WTC11 (cell line): ENCODE measurements at regions not wholly inside any gene's neighbourhood (a gene's known extent, or its start where the extent isn't known, plus 50 kb on each side); places are given as distances from the start of the nearest gene placed in this dataset.

Source experiments
- ATAC-seq: fragments of 200-7000 bp; cut with Tn5 transposase; 2 replicates; pipeline ENCODE4 v1.10.0; 2021; ENCODE audit warnings: mild to moderate bottlenecking, moderate library complexity
- CTCF ChIA-PET: fragments of 300-600 bp; sonication (Branson Sonifier 250); formaldehyde crosslinking; loops from one replicate; lab custom pipeline; 2021; ENCODE audit warnings: antibody characterized with exemption; lab: Charles Lee
- POLR2A ChIA-PET: fragments of 350-600 bp; sonication (Branson Sonifier 250); formaldehyde crosslinking; loops from one replicate; lab custom pipeline; 2021; ENCODE audit warnings: antibody characterized with exemption; lab: Charles Lee
- DNase-seq: peaks from one replicate; pipeline ENCODE4 v3.0.0; 2021; ENCODE audit warnings: low spot score
- H3K27ac Mint-ChIP-seq: 2 replicates; pipeline ENCODE4 v1.8.0; 2021; ENCODE audit warnings: mixed read lengths
- H3K27me3 Mint-ChIP-seq: 2 replicates; pipeline ENCODE4 v1.8.0; 2021; ENCODE audit warnings: low read depth, mild to moderate bottlenecking, moderate library complexity, mixed read lengths
- H3K36me3 Mint-ChIP-seq: 2 replicates; pipeline ENCODE4 v1.8.0; 2021; ENCODE audit warnings: mixed read lengths
- H3K4me1 Mint-ChIP-seq: 2 replicates; pipeline ENCODE4 v1.8.0; 2022; ENCODE audit warnings: mixed read lengths
- H3K4me3 Mint-ChIP-seq: 2 replicates; pipeline ENCODE4 v1.8.0; 2021; ENCODE audit warnings: mild to moderate bottlenecking, moderate library complexity, mixed read lengths
- H3K9me3 Mint-ChIP-seq: 2 replicates; pipeline ENCODE4 v1.8.0; 2021; ENCODE audit warnings: mixed read lengths
- ATF2 ChIP-seq: sonication (generic); formaldehyde crosslinking; IDR thresholded peaks from 2 replicates; pipeline ENCODE4 v1.8.1; 2022; ENCODE audit warnings: low read depth, missing genetic modification reagents, borderline replicate concordance
- CBFB ChIP-seq: sonication (generic); formaldehyde crosslinking; IDR thresholded peaks from 2 replicates; pipeline ENCODE4 v1.8.1; 2022; ENCODE audit warnings: mild to moderate bottlenecking, low read depth, missing genetic modification reagents
- E2F1 ChIP-seq: sonication (generic); formaldehyde crosslinking; IDR thresholded peaks from 2 replicates; pipeline ENCODE4 v1.8.0; 2022; ENCODE audit warnings: mild to moderate bottlenecking, missing genetic modification reagents
- E2F4 ChIP-seq: sonication (generic); formaldehyde crosslinking; IDR thresholded peaks from 2 replicates; pipeline ENCODE4 v1.8.1; 2022; ENCODE audit warnings: low read depth, mild to moderate bottlenecking, moderate library complexity, missing genetic modification reagents, borderline replicate concordance
- EMX1 ChIP-seq: fragments of 250-450 bp; sonication (Bioruptor Pico); IDR thresholded peaks from 2 replicates; pipeline ENCODE4 v1.8.0; 2021; ENCODE audit warnings: mild to moderate bottlenecking
- FOXK1 ChIP-seq: sonication (generic); formaldehyde crosslinking; IDR thresholded peaks from 2 replicates; pipeline ENCODE4 v1.8.0; 2022; ENCODE audit warnings: mild to moderate bottlenecking, moderate library complexity, missing genetic modification reagents
- HMGA2 ChIP-seq: fragments of 250-450 bp; sonication (Bioruptor Pico); IDR thresholded peaks from 2 replicates; pipeline ENCODE4 v1.4.0; 2021; ENCODE audit warnings: mild to moderate bottlenecking, moderate library complexity
- NFATC4 ChIP-seq: fragments of 250-450 bp; sonication (Bioruptor Pico); IDR thresholded peaks from 2 replicates; pipeline ENCODE4 v1.9.0; 2021; ENCODE audit warnings: mild to moderate bottlenecking
- PRDM15 ChIP-seq: sonication (generic); formaldehyde crosslinking; IDR thresholded peaks from 2 replicates; pipeline ENCODE4 v1.8.0; 2022; ENCODE audit warnings: missing genetic modification reagents
- PRRX2 ChIP-seq: fragments of 250-450 bp; sonication (Bioruptor Pico); IDR thresholded peaks from 2 replicates; pipeline ENCODE4 v1.8.0; 2021; ENCODE audit warnings: mild to moderate bottlenecking
- TEAD1 ChIP-seq: sonication (generic); formaldehyde crosslinking; IDR thresholded peaks from 2 replicates; pipeline ENCODE4 v1.8.0; 2022; ENCODE audit warnings: mild to moderate bottlenecking, missing genetic modification reagents
- TEAD4 ChIP-seq: sonication (generic); formaldehyde crosslinking; IDR thresholded peaks from 2 replicates; pipeline ENCODE4 v1.8.0; 2022; ENCODE audit warnings: mild to moderate bottlenecking, missing genetic modification reagents
- TF ChIP-seq, protein P1 (sequence below): fragments of 250-450 bp; sonication (Bioruptor Pico); conservative IDR thresholded peaks from 2 replicates; pipeline ENCODE4 v1.9.0; 2021; ENCODE audit warnings: mild to moderate bottlenecking
- TF ChIP-seq, protein P2 (sequence below): fragments of 250-450 bp; sonication (Bioruptor Pico); IDR thresholded peaks from 2 replicates; pipeline ENCODE4 v1.9.0; 2021; ENCODE audit warnings: mild to moderate bottlenecking, borderline replicate concordance

DNA sequence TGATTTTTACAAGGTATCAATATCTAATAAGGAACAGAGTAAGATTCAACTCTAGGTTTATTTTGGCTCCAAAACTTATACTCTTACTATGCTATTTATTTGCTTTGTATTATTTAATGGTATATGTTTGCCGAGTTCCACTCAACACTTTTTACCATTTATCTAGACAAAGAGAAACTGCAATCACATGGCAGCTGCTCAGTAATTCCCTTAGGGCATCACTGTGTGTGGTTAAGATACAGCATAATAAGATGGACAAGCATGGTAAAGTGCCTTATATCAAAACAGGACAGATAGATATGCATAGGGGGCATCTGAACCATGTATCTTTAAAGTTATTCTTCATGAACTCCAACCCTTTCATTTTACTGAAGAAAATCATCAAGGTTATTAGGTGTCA lies 483.0 kb upstream of the ID4 start (continued):
- TF ChIP-seq, protein P1, sequence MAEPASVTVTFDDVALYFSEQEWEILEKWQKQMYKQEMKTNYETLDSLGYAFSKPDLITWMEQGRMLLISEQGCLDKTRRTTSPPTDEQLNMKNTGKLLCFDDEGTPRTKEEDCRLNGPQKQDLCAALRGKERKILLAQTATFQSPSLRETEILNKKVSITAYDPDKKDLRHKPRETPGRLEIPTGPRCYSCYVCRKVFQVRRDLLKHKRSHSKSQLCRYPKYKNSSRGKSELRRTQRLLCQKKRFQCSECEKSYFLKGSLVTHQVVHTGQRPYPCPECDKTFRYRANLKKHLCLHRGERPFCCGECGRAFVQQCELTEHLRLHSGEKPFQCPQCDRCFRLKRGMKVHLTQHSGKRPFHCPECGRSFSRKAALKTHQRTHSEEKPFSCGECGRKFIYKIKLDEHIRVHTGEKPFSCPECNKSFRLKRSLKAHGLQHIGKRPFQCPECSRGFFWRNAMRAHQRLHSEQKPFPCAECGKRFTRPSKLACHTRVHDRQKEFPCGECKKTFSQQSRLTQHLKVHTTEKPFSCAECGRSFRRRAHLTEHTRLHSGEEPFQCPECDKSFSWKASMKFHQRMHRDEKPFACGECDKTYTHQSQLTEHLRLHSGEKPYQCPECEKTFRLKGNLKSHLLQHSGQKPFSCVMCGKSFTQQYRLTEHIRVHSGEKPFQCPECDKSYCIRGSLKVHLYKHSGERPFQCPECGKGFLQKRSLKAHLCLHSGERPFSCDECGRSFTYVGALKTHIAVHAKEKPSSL (CRISPR knock-in tag), result no peak
- TF ChIP-seq EMX1 (CRISPR knock-in tag) (no peak), NFATC4 (CRISPR knock-in tag) (no peak), E2F4 (no peak)

DNA sequence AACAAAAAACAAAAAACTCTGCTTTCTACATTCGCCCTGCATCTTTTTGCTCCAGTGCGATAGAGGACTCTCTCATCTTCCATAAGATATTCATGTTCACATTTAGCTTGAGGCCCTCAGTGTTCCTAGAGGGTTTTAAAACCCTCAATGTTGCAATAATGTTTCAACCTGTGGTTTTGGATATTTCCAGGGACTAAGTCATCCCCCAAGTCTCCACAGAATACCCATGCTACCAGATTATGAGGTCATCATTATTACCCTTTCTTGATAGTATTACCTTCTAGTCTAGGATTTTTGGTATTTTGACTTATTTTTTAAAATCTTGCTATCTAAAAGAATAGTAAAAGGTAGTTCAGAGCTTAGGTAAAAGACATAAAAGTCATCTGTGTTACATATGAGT lies 480.5 kb upstream of the ID4 start:
- Mint-ChIP-seq H3K4me1 (peaks cover 17% of the 10 kb centered on the region), H3K9me3 (no peaks in the 10 kb centered on the region)
- no peak for ATAC-seq
- TF ChIP-seq, protein P2, sequence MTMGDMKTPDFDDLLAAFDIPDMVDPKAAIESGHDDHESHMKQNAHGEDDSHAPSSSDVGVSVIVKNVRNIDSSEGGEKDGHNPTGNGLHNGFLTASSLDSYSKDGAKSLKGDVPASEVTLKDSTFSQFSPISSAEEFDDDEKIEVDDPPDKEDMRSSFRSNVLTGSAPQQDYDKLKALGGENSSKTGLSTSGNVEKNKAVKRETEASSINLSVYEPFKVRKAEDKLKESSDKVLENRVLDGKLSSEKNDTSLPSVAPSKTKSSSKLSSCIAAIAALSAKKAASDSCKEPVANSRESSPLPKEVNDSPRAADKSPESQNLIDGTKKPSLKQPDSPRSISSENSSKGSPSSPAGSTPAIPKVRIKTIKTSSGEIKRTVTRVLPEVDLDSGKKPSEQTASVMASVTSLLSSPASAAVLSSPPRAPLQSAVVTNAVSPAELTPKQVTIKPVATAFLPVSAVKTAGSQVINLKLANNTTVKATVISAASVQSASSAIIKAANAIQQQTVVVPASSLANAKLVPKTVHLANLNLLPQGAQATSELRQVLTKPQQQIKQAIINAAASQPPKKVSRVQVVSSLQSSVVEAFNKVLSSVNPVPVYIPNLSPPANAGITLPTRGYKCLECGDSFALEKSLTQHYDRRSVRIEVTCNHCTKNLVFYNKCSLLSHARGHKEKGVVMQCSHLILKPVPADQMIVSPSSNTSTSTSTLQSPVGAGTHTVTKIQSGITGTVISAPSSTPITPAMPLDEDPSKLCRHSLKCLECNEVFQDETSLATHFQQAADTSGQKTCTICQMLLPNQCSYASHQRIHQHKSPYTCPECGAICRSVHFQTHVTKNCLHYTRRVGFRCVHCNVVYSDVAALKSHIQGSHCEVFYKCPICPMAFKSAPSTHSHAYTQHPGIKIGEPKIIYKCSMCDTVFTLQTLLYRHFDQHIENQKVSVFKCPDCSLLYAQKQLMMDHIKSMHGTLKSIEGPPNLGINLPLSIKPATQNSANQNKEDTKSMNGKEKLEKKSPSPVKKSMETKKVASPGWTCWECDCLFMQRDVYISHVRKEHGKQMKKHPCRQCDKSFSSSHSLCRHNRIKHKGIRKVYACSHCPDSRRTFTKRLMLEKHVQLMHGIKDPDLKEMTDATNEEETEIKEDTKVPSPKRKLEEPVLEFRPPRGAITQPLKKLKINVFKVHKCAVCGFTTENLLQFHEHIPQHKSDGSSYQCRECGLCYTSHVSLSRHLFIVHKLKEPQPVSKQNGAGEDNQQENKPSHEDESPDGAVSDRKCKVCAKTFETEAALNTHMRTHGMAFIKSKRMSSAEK (CRISPR knock-in tag), result no peak
- TF ChIP-seq FOXK1 (CRISPR knock-in tag) (no peak), TEAD1 (CRISPR knock-in tag) (no peak), ATF2 (no peak), PRRX2 (CRISPR knock-in tag) (no peak), E2F1 (CRISPR knock-in tag) (no peak), CBFB (CRISPR knock-in tag) (no peak), HMGA2 (CRISPR knock-in tag) (no peak), E2F4 (no peak)
- TF ChIP-seq, all 79 proteins: peak for 0
- no peak for DNase-seq
- Mint-ChIP-seq H3K27me3 (no peaks in the 10 kb centered on the region), H3K4me3 (no peak overlapping the region), H3K36me3 (no peaks in the 10 kb centered on the region), H3K27ac (no peak overlapping the region; the same call in 1 of the 2 replicates)
- CTCF ChIA-PET, result interaction anchor here (0.9 kb wide), 1 partner anchor 35 kb away, joined by 3 read pairs; no protein-coding TSS in a partner anchor
- POLR2A ChIA-PET, result no interaction called here

- no peak overlapping the region for H3K27ac Mint-ChIP-seq
- POLR2A ChIA-PET, result no interaction called here
Observed at GRCh38 chr6:19362396-19362795, 474.8 kb upstream of the ID4 start.

More at GRCh38 chr6:19362396-19362795, 474.8 kb upstream of the ID4 start:
- Mint-ChIP-seq H3K4me3 (no peak overlapping the region), H3K9me3 (peaks cover 16% of the 10 kb centered on the region), H3K36me3 (no peaks in the 10 kb centered on the region), H3K27me3 (no peaks in the 10 kb centered on the region), H3K4me1 (peaks cover under 1% of the 10 kb centered on the region; the same call in 1 of the 2 replicates)
- DNase-seq, result no peak
- CTCF ChIA-PET, result no interaction called here
- ATAC-seq, result no peak
- TF ChIP-seq PRDM15 (CRISPR knock-in tag), result no peak
- TF ChIP-seq TEAD4 (CRISPR knock-in tag), result no peak
